GM18868 (cell line): ENCODE measurements at regions not wholly inside any gene's neighbourhood (a gene's known extent, or its start where the extent isn't known, plus 50 kb on each side); places are given as distances from the start of the nearest gene placed in this dataset.

ENCODE experiments used
- ATAC-seq: cut with Tn5 transposase; IDR thresholded peaks from one replicate; pipeline ENCODE4 v1.9.1; 2021; ENCODE audit warnings: mild to moderate bottlenecking, moderate library complexity; ENCODE audit not compliant: unreplicated experiment

- no peak for ATAC-seq
These were observed 60.0 kb upstream of the NKX1-1 start for GRCh38 chr4:1466034-1466862.

GRCh38 chr4:1465173-1466033, 59.2 kb upstream of the NKX1-1 start:
- no peak for ATAC-seq

- ATAC-seq = no peak
These were observed 58.4 kb upstream of the NKX1-1 start for GRCh38 chr4:1464581-1465171.

GRCh38 chr4:1463927-1464540, 57.8 kb upstream of the NKX1-1 start:
- ATAC-seq = no peak

GRCh38 chr4:1463088-1463926, 57.1 kb upstream of the NKX1-1 start:
- ATAC-seq = no peak

- ATAC-seq = no peak
These were observed 56.5 kb upstream of the NKX1-1 start for GRCh38 chr4:1462768-1463075.

- ATAC-seq = no peak
These were observed 55.9 kb upstream of the NKX1-1 start for GRCh38 chr4:1462009-1462767.

- no peak for ATAC-seq
These were observed 55.0 kb upstream of the NKX1-1 start for GRCh38 chr4:1460967-1461868.

- no peak for ATAC-seq
These were observed 53.7 kb upstream of the NKX1-1 start for GRCh38 chr4:1459722-1460511.

- ATAC-seq = no peak
These were observed 53.0 kb upstream of the NKX1-1 start for GRCh38 chr4:1459081-1459721.

GRCh38 chr4:1458581-1458980, 52.3 kb upstream of the NKX1-1 start:
- no peak for ATAC-seq
